HG03135 (cell line): ENCODE measurements at regions not wholly inside any gene's neighbourhood (a gene's known extent, or its start where the extent isn't known, plus 50 kb on each side); places are given as distances from the start of the nearest gene placed in this dataset.

Experiments
- ATAC-seq: cut with Tn5 transposase; IDR thresholded peaks from one replicate; pipeline ENCODE4 v1.9.1; 2021; ENCODE audit warnings: mild to moderate bottlenecking, moderate library complexity; ENCODE audit not compliant: unreplicated experiment

GRCh38 chr2:2567776-2568175 lies 236.7 kb upstream of the MYT1L start:
- ATAC-seq = no peak

GRCh38 chr2:2566396-2567323 lies 235.6 kb upstream of the MYT1L start:
- ATAC-seq = no peak

DNA sequence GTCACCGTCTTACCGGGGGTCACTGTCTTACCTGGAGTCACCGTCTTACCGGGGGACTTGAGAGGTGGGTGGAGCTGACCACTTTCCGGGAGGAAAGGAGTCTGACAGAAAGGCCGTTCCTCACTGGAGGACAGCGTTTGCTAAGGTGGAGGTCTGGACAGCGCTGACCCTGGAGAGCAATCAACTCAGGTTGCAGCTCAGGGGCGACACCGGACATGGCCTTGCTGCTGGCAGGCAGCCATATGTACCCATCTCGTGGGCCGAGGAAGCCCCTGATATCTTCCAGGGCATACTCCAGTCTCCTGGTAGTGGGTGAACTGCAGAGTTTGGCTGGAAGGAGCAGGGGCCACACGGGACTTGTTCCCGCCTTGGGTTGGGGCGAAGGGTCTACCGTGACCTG lies 234.6 kb upstream of the MYT1L start:
- no peak for ATAC-seq

DNA sequence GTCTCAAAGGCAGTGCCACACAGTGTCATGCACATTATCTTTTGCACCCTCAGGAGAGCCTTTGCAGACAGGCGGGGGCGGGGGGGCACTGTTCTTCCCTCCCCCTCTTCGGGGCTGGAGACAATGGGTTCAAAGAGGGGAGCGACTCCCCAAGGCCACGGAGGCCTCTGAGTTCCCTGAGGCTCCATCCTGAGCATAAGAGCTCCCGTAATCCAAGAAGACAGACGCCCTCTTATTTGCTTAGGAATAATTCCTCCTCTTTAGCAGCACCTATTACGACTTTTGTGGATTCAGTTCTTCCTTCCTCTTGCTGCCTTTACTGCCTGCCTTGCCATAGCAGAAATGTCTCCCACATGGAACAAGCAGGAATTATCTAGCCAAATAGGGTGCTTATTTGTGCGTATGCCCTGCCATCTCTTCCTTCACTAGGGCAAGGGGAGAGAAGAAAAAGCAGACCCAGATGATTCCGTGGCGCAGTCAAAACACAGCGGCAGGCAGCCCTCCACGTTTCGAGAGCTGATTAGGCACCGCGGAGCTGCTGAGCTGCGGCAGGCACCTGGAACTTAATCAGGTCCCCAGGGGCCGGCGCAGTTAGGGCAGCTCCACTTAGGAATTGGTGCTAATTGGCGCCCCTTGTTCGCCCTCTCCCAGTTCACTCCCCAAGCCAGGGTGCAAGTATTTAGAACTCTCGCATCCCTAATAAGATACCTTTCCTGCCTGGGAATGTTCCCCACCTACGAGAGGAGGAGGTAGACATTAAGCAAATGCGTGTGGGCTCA lies 233.4 kb upstream of the MYT1L start:
- ATAC-seq = no peak

- ATAC-seq = no peak
Observed at GRCh38 chr2:2563309-2563860, 232.3 kb upstream of the MYT1L start.

GRCh38 chr2:2562867-2563266 lies 231.8 kb upstream of the MYT1L start:
- no peak for ATAC-seq

GRCh38 chr2:2561346-2562095 lies 230.4 kb upstream of the MYT1L start:
- no peak for ATAC-seq

- ATAC-seq = no peak
Observed at GRCh38 chr2:2560374-2561015, 229.4 kb upstream of the MYT1L start.

GRCh38 chr2:2558476-2558875 lies 227.4 kb upstream of the MYT1L start:
- no peak for ATAC-seq

GRCh38 chr2:2557475-2557874 lies 226.4 kb upstream of the MYT1L start:
- ATAC-seq = no peak

DNA sequence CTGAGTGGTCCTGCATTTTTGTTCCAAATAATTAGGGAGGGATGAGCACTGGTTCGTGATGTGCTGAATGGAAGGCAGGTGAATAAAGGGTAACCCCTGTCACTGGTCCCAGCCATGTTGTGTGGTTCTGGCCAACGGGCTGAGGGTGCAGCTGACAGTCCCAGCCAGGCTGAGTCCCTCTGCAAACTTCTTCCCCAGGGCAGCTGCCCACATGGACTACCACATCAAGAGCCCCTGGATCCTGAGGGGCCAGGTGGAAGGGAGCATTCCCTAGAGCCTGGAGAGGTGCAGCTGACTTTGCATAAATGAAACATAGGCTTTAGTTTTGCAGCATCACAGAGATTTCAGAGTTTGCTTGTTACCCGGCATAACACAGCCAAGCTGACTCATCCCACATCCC lies 219.8 kb upstream of the MYT1L start:
- no peak for ATAC-seq

DNA sequence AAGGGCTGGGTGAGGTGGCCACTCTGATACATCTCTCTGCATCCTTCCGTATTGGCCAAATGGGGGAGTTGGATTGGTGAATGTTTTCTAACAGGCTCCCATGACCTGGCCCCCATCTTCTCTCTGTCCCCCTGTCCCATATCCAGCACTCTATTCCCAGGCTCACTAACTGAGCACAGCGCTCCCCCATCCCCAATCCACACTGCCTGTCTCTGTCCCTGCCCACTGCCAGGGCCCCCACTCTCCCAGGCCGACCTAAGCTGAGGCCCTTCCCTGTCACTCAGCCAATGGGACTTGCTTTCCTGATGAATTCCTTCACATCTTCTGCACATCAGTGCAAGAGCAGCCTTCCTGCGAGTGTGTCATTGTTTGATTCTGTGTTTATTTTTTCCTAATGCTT lies 216.8 kb upstream of the MYT1L start:
- no peak for ATAC-seq

- no peak for ATAC-seq
Observed at GRCh38 chr2:2547451-2547850, 216.4 kb upstream of the MYT1L start.

DNA sequence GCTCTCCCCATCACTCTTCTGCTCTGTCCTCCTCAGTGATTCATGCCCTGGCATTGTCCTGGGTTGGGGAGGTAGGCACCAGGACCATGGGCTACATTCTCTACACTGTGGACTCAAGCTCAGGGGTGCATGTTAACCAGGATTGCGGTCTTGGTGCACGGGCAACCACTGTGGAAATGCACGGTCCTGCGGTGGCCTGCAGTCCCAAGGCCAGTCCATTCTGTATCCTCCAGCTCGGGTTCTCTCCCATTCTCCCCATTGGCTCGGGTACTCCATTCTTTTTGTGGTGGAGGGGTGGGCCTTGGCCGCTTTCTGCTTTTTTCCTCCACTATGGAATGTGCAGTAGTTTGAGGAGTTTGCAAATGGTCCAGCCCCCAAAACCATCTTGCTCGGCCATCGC lies 215.0 kb upstream of the MYT1L start:
- ATAC-seq = no peak

DNA sequence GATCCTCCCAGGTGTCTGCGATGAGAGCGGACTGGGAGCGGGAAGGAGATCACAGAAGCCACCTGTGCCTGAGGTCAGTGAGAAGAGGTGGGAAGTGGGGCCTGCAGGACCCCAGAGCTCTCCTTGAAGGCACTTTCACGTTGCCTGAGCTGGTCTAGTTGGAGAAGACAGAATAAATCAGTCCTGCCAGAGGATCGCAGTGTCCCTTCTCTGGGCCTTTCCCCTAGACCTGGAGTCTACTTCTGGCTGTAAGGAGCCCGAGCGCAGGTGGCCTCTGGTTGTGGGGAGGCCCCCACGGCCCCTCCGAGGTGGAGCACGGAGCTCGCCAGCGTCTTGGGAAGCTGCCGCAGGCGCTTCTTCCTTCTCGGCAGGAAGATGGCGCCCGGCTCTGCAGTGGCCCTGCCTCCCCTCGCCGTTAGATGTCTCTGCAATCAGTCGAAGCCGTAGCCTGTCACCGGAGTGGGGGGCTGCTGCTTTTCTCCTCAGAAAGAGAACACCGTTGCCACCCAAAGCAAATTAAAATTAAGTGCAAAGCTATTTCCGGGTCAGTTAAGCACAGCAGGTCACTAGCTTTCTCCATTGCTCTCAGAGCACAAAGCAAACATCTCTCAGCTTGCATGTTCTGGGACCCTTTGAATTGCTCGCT lies 212.0 kb upstream of the MYT1L start:
- no peak for ATAC-seq

DNA sequence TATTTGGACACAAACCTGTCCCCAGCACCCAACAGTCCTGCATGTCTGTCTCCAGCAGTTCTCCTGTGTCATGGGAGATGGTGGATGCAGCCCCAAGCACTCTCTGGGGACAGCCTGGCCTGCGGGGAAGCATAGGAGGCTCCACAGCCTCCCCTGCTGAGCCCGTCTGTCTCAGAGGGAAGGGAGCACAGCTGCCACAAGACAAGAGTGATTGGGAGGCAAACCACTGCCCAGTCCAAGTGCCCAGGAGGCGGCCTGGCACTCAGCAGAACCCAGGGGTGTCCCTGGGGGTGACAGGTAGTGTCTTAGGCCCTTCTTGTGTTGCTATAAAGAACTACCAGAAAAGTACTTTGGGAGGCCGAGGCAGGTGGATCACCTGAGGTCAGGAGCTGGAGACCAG lies 211.2 kb upstream of the MYT1L start:
- no peak for ATAC-seq

DNA sequence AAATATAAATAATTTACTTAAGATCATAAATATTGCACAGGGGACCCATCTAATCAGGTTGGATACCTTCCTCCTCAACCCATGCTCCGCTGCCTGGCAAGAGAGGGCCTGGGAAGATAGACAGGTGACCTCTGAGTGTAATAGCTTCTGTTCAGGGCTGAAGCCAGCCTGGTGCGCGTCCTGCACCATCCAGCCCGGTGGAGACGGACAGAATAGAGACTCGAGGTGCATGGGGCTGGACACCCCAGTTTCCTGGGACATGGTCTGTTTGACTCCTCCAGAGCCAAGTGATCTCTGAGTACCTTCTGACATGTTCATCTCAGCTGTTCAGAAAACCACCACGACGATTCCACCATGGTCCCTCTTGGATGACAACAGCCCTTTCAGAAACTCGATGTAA lies 209.3 kb upstream of the MYT1L start:
- ATAC-seq = no peak

- ATAC-seq = no peak
Observed at GRCh38 chr2:2536416-2537056, 205.5 kb upstream of the MYT1L start.

GRCh38 chr2:2530334-2530733 lies 199.3 kb upstream of the MYT1L start:
- no peak for ATAC-seq

DNA sequence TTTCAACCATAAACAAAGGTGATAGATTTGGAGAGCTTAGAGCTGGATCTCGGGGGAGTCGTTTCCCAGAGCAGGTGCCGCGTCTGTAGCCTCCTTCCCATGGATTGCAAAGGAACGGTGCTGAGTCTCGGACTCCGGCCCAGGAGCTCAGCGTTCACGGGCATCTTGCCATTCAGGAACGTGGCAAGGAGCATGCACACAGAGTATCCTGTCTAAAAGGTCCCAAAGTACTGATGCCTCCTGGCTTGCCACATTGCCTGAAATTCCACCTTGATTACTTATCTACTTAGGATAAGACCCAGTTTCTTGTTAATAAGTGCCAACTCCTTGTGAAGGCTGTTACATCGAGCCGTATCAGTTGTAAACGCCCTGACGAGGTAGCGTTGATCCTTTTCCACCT lies 197.8 kb upstream of the MYT1L start:
- no peak for ATAC-seq
